IMR-90 (cell line): ENCODE measurements at regions not wholly inside any gene's neighbourhood (a gene's known extent, or its start where the extent isn't known, plus 50 kb on each side); places are given as distances from the start of the nearest gene placed in this dataset.

ENCODE experiments used
- MAZ ChIP-seq: IDR thresholded peaks from 2 replicates; pipeline ENCODE4 v1.6.1; 2012; ENCODE audit warnings: low read depth, mild to moderate bottlenecking, low read length, improper control_type of control experiment, moderate library complexity, borderline replicate concordance
- MXI1 ChIP-seq: IDR thresholded peaks from 2 replicates; pipeline ENCODE4 v1.6.1; 2012; ENCODE audit warnings: low read depth, mild to moderate bottlenecking, low read length, moderate library complexity, borderline replicate concordance
- POLR2A ChIP-seq: IDR thresholded peaks from 2 replicates; pipeline ENCODE4 v1.6.1; 2012; ENCODE audit warnings: mild to moderate bottlenecking, low read depth, low read length
- RAD21 ChIP-seq: IDR thresholded peaks from 2 replicates; pipeline ENCODE4 v1.6.1; 2012; ENCODE audit warnings: low read length, improper control_type of control experiment
- RFX5 ChIP-seq: IDR thresholded peaks from 2 replicates; pipeline ENCODE4 v1.8.0; 2012; ENCODE audit warnings: low read depth, mild to moderate bottlenecking, low read length, moderate library complexity
- TF ChIP-seq, protein P1 (sequence below): conservative IDR thresholded peaks from 2 replicates; pipeline ENCODE4 v1.5.1; 2012; ENCODE audit warnings: mild to moderate bottlenecking, low read depth, low read length, improper control_type of control experiment
- TF ChIP-seq, protein P2 (sequence below): fragments of 150-350 bp; IDR thresholded peaks from 2 replicates; pipeline ENCODE4 v1.6.1; 2017; ENCODE audit warnings: mild to moderate bottlenecking, antibody characterized with exemption, low read length, low read depth

DNA sequence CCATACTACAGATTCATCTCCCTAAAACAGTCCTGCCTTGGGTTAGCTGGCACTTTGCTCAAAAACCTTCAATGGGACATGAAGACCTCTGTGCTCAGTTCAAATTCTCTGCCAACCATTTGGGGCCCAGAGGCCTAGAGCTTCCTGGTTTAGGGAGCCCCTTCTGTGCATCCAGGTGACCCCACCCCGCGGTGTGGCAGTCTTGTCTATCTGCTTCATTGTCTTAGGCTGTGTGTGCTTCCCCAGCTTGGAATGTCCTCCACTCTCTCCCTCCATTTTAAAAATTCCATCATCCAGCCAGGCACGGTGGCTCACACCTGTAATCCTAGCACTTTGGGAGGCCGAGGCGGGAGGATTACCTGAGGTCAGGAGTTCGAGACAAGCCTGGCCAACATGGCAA lies 99.0 kb upstream of the NEO1 start:
- TF ChIP-seq, protein P1, sequence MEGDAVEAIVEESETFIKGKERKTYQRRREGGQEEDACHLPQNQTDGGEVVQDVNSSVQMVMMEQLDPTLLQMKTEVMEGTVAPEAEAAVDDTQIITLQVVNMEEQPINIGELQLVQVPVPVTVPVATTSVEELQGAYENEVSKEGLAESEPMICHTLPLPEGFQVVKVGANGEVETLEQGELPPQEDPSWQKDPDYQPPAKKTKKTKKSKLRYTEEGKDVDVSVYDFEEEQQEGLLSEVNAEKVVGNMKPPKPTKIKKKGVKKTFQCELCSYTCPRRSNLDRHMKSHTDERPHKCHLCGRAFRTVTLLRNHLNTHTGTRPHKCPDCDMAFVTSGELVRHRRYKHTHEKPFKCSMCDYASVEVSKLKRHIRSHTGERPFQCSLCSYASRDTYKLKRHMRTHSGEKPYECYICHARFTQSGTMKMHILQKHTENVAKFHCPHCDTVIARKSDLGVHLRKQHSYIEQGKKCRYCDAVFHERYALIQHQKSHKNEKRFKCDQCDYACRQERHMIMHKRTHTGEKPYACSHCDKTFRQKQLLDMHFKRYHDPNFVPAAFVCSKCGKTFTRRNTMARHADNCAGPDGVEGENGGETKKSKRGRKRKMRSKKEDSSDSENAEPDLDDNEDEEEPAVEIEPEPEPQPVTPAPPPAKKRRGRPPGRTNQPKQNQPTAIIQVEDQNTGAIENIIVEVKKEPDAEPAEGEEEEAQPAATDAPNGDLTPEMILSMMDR, result no peak
- TF ChIP-seq RAD21, result no peak
- TF ChIP-seq MAZ, result no peak
- no peak for TF ChIP-seq MXI1
- no peak for TF ChIP-seq POLR2A
- TF ChIP-seq, protein P2, sequence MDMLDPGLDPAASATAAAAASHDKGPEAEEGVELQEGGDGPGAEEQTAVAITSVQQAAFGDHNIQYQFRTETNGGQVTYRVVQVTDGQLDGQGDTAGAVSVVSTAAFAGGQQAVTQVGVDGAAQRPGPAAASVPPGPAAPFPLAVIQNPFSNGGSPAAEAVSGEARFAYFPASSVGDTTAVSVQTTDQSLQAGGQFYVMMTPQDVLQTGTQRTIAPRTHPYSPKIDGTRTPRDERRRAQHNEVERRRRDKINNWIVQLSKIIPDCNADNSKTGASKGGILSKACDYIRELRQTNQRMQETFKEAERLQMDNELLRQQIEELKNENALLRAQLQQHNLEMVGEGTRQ, result no peak
- TF ChIP-seq RFX5, result no peak
